ENCODE measurements at regions not wholly inside any gene's neighbourhood (a gene's known extent, or its start where the extent isn't known, plus 50 kb on each side); places are given as distances from the start of the nearest gene placed in this dataset.
"Not testable (repeated sequence)": the region's sequence is repeated elsewhere in the genome, so short reads cannot be mapped to it uniquely, and the experiment has no call there.

GRCh38 chr1:166395729-166396128 is 228.9 kb upstream of the FAM78B start:
- no peak for DNase-seq

- not testable (repeated sequence) for DNase-seq
Observed at GRCh38 chr1:166409253-166410082, 242.7 kb upstream of the FAM78B start.

GRCh38 chr1:166410083-166410385 is 243.2 kb upstream of the FAM78B start:
- DNase-seq: no peak

GRCh38 chr1:166416831-166417230 is 250.0 kb upstream of the FAM78B start:
- DNase-seq: not testable (repeated sequence)

GRCh38 chr1:166418344-166418933 is 251.6 kb upstream of the FAM78B start:
- DNase-seq: no peak

GRCh38 chr1:166422586-166422985 is 255.8 kb upstream of the FAM78B start:
- not testable (repeated sequence) for DNase-seq

GRCh38 chr1:166432655-166433054 is 265.9 kb upstream of the FAM78B start:
- DNase-seq: no peak

- DNase-seq: not testable (repeated sequence)
Observed at GRCh38 chr1:166433404-166434304, 266.9 kb upstream of the FAM78B start.

GRCh38 chr1:166457700-166458099 is 290.9 kb upstream of the FAM78B start:
- no peak for DNase-seq

GRCh38 chr1:166464333-166464732 is 297.5 kb upstream of the FAM78B start:
- no peak for DNase-seq

GRCh38 chr1:166470014-166470413 is 303.2 kb upstream of the FAM78B start:
- no peak for DNase-seq

- DNase-seq: no peak
Observed at GRCh38 chr1:166470441-166470840, 303.6 kb upstream of the FAM78B start.

GRCh38 chr1:166471359-166471758 is 304.6 kb upstream of the FAM78B start:
- DNase-seq: no peak

- peak; percentile 35 for DNase-seq
Observed at GRCh38 chr1:166479052-166479631, 312.3 kb upstream of the FAM78B start.

- no peak for DNase-seq
Observed at GRCh38 chr1:166484471-166484870, 317.7 kb upstream of the FAM78B start.

GRCh38 chr1:166484871-166485270 is 318.1 kb upstream of the FAM78B start:
- no peak for DNase-seq

GRCh38 chr1:166485620-166486019 is 318.8 kb upstream of the FAM78B start:
- DNase-seq: no peak

- DNase-seq: no peak
Observed at GRCh38 chr1:166488327-166488726, 321.5 kb upstream of the FAM78B start.

- DNase-seq: no peak
Observed at GRCh38 chr1:166489356-166489669, 322.5 kb upstream of the FAM78B start.

GRCh38 chr1:166489670-166490436 is 323.1 kb upstream of the FAM78B start:
- DNase-seq: no peak

GRCh38 chr1:166490437-166490991 is 323.7 kb upstream of the FAM78B start:
- no peak for DNase-seq

- not testable (repeated sequence) for DNase-seq
Observed at GRCh38 chr1:166493765-166494164, 327.0 kb upstream of the FAM78B start.

Data from NCI-H2029 treated with DMSO at 0.1 percent for 48 hours (cell line).